Osteoblast (primary cell): ENCODE measurements at regions not wholly inside any gene's neighbourhood (a gene's known extent, or its start where the extent isn't known, plus 50 kb on each side); places are given as distances from the start of the nearest gene placed in this dataset.

Experiments
- DNase-seq: peaks from one replicate; pipeline ENCODE4 v3.0.0; 2011; ENCODE audit warnings: low spot score, mixed read lengths; ENCODE audit not compliant: insufficient read length; ENCODE audit errors: missing footprints
- H2AFZ ChIP-seq: 2 replicates; pipeline ENCODE4 v1.6.0; 2011; ENCODE audit warnings: mild to moderate bottlenecking, low read length
- H3K27ac ChIP-seq: 2 replicates; pipeline ENCODE4 v1.5.1; 2011; ENCODE audit warnings: mild to moderate bottlenecking, low read depth, low read length, moderate library complexity
- H3K27me3 ChIP-seq: 2 replicates; pipeline ENCODE4 v1.6.0; 2012; ENCODE audit warnings: mild to moderate bottlenecking, control low read depth, inconsistent platforms, low read length, moderate library complexity; ENCODE audit not compliant: insufficient read depth
- H3K36me3 ChIP-seq: 2 replicates; pipeline ENCODE4 v1.5.1; 2011; ENCODE audit warnings: mild to moderate bottlenecking, low read length, control low read depth, moderate library complexity; ENCODE audit not compliant: insufficient read depth
- H3K4me1 ChIP-seq: 2 replicates; pipeline ENCODE4 v1.5.1; 2011; ENCODE audit warnings: mild to moderate bottlenecking, low read length, control low read depth, moderate library complexity; ENCODE audit not compliant: insufficient read depth
- H3K4me2 ChIP-seq: 2 replicates; pipeline ENCODE4 v1.6.0; 2011; ENCODE audit warnings: mild to moderate bottlenecking, low read length; ENCODE audit not compliant: insufficient read depth
- H3K4me3 ChIP-seq: fragments of 200-600 bp; sonication (generic); 3 replicates; pipeline ENCODE4 v1.5.1; 2012; ENCODE audit warnings: mild to moderate bottlenecking, low read length, inconsistent platforms; ENCODE audit not compliant: insufficient read depth
- H3K79me2 ChIP-seq: 2 replicates; pipeline ENCODE4 v1.6.0; 2012; ENCODE audit warnings: mild to moderate bottlenecking, low read length, control low read depth, inconsistent platforms; ENCODE audit not compliant: insufficient read depth
- H3K9me3 ChIP-seq: 2 replicates; pipeline ENCODE4 v1.5.1; 2011; ENCODE audit warnings: low read depth, low read length, control low read depth
- H4K20me1 ChIP-seq: 2 replicates; pipeline ENCODE4 v1.6.0; 2012; ENCODE audit warnings: mild to moderate bottlenecking, low read length, control low read depth; ENCODE audit not compliant: insufficient read depth
- CTCF ChIP-seq: IDR thresholded peaks from 2 replicates; pipeline ENCODE4 v1.5.1; 2011; ENCODE audit warnings: mild to moderate bottlenecking, low read depth, low read length, moderate library complexity; ENCODE audit errors: extremely low read depth

- Histone ChIP-seq H3K27me3 (no peaks in the 10 kb centered on the region), H3K27ac (no peak overlapping the region), H3K9me3 (no peaks in the 10 kb centered on the region), H4K20me1 (no peaks in the 10 kb centered on the region), H3K36me3 (no peaks in the 10 kb centered on the region), H3K4me2 (no peak overlapping the region), H3K79me2 (no peaks in the 10 kb centered on the region), H2AFZ (no peak overlapping the region), H3K4me3 (no peak overlapping the region), H3K4me1 (no peaks in the 10 kb centered on the region)
- no peak for TF ChIP-seq CTCF
- DNase-seq, result no peak
Measured at GRCh38 chr13:84050536-84050935, 168.3 kb upstream of the SLITRK1 start.

GRCh38 chr13:84049443-84050219, 167.4 kb upstream of the SLITRK1 start:
- no peak for DNase-seq
- TF ChIP-seq CTCF, result no peak
- Histone ChIP-seq H3K4me1 (no peaks in the 10 kb centered on the region), H3K4me3 (no peak overlapping the region), H4K20me1 (no peaks in the 10 kb centered on the region), H3K4me2 (no peak overlapping the region), H3K79me2 (no peaks in the 10 kb centered on the region), H3K27me3 (no peaks in the 10 kb centered on the region), H3K9me3 (no peaks in the 10 kb centered on the region), H3K27ac (no peak overlapping the region), H3K36me3 (no peaks in the 10 kb centered on the region), H2AFZ (no peak overlapping the region)

GRCh38 chr13:84044805-84045204, 162.5 kb upstream of the SLITRK1 start:
- H3K27ac ChIP-seq, result no peak overlapping the region
- no peak overlapping the region for H2AFZ ChIP-seq
- DNase-seq, result no peak
- no peaks in the 10 kb centered on the region for H3K27me3 ChIP-seq
- H3K4me1 ChIP-seq, result no peaks in the 10 kb centered on the region
- H4K20me1 ChIP-seq, result no peaks in the 10 kb centered on the region
- H3K79me2 ChIP-seq, result no peaks in the 10 kb centered on the region
- H3K36me3 ChIP-seq, result no peaks in the 10 kb centered on the region
- TF ChIP-seq CTCF, result no peak
- no peak overlapping the region for H3K4me2 ChIP-seq
- no peak overlapping the region for H3K4me3 ChIP-seq
- H3K9me3 ChIP-seq, result no peaks in the 10 kb centered on the region

- DNase-seq, result no peak
- Histone ChIP-seq H4K20me1 (no peaks in the 10 kb centered on the region), H3K79me2 (no peaks in the 10 kb centered on the region), H3K4me3 (no peak overlapping the region), H2AFZ (no peak overlapping the region), H3K27me3 (no peaks in the 10 kb centered on the region), H3K4me1 (no peaks in the 10 kb centered on the region), H3K9me3 (no peaks in the 10 kb centered on the region), H3K27ac (no peak overlapping the region), H3K4me2 (no peak overlapping the region), H3K36me3 (no peaks in the 10 kb centered on the region)
- TF ChIP-seq CTCF, result no peak
Measured at GRCh38 chr13:84038001-84038400, 155.7 kb upstream of the SLITRK1 start.
